Activated T-helper 1 cell treated with anti-CD3 and anti-CD28 coated beads, Interleukin-2, amount 50 U/mL, for 16 hours (primary cell): ENCODE measurements at regions not wholly inside any gene's neighbourhood (a gene's known extent, or its start where the extent isn't known, plus 50 kb on each side); places are given as distances from the start of the nearest gene placed in this dataset.
"Not testable (repeated sequence)": the region's sequence is repeated elsewhere in the genome, so short reads cannot be mapped to it uniquely, and the experiment has no call there.

ENCODE experiments used
- DNase-seq, 2 donors: peaks; one replicate each; pipeline ENCODE4 v3.0.0-alpha.2; 2020; ENCODE audit warnings: low read depth in 1 of 2, low spot score in 1 of 2

- DNase-seq = no peak
Measured at GRCh38 chr2:83901317-83901716, 557.8 kb downstream of the SUCLG1 start.

DNA sequence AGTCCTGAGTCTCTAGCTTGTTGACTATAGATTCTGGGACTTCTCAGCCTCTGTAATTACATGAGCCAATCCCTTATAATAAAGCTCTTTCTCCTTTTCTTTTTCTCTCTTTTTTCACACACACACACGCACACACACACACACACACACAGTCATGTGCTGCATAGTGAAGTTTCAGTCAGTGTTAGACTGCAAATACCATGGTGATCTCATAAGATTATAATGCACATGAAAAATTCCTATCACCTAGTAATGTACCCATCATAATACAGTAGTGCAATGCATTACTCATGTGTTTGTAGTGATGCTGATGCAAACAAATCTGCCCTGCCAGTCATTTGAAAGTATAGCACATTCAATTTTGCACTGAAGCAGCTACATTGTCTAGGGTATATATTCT lies 558.2 kb downstream of the SUCLG1 start:
- DNase-seq = no peak

DNA sequence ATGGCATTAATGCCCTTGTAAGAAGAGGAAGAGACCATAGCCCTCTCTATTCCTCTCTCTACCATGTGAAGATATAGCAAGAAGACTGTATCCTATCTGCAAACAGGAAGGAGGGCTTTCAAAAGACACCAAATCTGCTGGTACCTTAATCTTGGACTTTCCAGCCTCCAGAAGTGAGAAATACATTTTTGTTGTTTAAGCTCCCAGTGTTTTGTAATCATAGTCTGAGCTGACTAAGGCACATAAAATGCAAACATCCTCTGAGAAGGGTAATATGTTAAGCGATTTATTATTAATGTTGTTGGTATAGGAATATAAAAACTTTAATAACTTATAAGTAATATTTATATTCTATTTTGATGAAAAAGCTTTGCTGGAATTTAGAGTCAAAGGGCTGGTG lies 559.8 kb downstream of the SUCLG1 start:
- no peak for DNase-seq

DNA sequence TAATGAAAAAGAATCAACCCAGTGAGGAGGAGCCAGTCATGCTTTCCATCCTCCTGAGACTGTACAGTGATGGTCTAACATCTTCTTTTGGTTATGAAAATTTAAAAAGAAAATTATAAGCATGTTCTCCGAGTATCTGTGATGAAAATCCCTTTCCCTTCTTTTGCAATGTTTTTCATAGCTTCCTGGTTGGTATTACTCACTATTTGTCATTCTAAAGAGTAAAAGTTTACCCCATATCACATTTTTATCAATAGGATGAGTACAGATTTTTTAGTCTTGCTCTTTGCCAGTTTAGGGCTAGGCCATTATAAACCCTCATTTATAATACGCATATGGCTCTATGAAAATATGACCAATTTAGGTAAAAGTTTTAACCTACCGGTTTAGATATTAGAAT lies 564.1 kb downstream of the SUCLG1 start:
- no peak for DNase-seq

GRCh38 chr2:83887757-83888156 lies 571.3 kb downstream of the SUCLG1 start:
- DNase-seq = no peak

DNA sequence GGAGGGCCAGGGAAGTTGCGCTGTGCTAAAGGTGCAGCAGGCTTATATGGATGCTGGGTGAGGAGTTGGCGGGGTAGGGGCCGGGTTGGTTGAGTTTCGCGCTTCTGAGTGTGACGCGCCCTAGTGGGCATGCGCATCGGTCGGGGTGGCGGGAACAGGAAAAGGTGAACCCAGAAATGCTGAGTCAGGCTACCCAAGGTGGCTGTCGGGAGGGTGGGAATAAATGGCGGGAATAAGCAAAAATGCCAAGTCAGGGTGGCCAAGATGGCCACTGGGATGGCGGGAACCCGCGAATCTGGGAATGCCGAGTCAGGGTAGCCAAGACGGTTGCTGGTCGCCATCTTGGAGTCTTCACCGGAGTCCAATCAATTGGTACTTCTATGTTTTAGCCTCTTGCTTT lies 580.0 kb downstream of the SUCLG1 start:
- DNase-seq = no peak

DNA sequence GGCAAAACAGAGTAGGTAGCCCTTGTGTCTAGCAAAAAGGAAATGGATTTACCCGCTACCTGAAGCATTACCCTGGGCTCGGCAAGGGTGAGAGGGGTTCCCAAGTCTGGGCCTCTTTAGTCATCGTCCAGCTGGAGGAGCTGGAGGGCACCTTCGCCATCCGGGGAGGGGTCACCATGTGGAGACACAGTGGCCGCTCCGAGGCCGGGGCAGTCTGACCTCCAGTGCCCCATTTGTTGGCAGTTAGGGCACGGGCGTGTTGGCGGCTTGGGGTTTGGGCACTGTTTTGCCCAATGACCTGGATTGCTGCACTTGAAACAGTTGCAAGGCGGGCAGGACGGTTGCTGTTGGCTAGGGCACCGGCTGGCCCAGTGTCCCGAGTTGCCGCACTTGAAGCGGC lies 581.8 kb downstream of the SUCLG1 start:
- DNase-seq = not testable (repeated sequence)

DNA sequence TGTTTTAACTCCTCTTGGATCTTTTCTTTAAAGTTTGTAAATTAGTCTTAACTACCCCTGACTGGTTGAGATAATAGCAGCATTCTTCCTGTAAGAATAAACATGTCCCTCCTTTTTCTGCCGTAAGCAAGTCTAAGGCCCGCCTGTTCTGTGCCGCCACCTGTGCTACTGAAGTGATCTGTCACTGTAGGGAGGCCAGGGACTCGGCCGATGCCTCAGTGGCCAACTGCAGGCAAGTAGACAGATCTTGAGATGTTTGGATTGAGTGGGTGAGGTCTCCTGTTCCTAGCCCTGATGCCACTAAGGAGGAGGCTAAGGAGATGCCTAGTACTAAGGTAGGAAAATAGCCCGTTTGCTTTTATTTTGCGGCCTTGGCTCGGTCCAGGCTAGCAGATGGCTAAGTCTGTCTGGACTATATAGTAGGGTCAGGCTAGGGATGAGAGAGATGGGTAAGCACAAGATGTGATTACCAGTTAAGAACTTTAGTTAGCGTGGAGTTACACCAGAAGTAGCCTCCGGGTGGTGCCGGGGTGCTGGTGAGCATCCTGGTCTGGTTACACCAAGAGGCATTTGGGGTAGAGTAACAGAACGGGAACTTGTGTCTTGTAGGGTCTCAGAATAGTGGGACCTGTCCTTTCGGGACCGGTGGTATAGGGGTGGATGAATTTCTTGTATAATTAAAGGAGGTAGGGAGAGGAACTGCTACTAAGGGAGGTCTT lies 584.2 kb downstream of the SUCLG1 start:
- DNase-seq = no peak

DNA sequence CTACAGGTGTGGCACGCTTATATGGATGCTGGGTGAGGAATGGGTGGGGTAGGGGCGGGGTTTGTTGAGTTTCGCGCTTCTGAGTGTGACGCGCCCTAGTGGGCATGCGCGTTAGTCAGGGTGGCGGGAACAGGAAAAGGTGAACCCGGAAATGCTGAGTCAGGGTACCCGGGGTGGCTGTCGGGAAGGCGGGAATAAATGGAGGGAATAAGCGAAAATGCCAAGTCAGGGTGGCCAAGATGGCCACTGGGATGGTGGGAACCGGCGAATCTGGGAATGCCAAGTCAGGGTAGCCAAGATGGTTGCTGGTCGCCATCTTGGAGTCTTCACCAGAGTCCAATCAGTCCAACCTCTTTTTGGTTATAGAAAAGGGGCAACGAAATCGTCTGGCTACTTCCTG lies 585.0 kb downstream of the SUCLG1 start:
- no peak for DNase-seq

GRCh38 chr2:83873110-83873509 lies 586.0 kb downstream of the SUCLG1 start:
- DNase-seq = no peak

DNA sequence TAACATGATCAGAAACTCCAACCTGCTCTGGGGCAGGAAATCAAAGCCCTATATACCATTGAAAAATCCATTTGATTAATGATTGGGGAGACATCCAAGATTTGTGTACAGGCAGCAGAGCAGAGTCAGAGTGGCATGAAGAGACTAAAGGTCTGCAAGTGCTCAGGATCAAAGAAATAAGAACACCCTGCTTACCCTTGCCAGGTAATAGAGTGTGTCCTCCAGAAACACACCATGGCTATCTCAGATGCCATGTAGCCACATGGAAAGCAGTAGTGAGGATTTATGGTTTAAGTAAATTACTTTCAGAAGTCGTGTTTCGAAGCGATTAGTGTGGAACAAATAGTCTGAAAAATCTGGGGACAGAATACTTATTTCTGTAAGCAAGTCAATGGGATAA lies 592.9 kb downstream of the SUCLG1 start:
- no peak for DNase-seq

DNA sequence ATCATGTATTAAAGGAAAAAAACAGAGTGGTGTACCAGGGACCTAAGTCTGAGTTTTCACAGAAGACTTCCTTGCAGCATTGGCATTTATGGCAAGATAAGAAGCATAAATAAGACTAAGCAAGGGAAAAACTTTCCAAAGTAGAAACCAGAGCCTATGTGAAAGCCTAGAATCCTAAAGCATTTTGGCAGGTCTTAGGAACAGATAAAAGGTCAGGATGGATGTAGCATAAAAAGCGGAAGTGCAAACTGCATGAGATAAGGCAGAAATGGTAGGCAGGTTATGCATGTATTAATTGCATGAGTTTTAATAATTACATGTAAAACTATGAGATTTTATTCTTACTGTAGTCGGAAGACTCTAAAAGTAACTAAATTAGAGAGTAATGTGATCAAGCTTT lies 596.5 kb downstream of the SUCLG1 start:
- no peak for DNase-seq

GRCh38 chr2:83860320-83860719 lies 598.8 kb downstream of the SUCLG1 start:
- DNase-seq = no peak

DNA sequence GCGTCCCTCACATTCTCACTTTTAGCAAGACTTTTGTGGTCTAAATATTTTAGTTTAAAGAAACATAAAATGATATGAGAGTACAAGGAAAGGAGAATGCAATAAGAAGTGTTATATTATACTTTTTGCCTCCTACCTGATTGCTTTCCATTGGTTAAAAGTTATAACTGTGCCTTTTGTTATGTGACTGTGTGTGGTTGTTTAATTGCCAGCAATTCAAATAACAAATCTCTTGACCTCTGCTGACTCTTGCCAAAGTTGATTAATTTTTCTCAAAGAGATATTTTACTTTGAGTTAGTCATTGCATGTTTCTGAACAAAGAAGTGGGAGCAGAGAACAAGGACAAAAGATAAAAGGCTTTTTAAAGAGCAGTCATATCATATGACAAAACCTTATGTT lies 599.5 kb downstream of the SUCLG1 start:
- DNase-seq = no peak

DNA sequence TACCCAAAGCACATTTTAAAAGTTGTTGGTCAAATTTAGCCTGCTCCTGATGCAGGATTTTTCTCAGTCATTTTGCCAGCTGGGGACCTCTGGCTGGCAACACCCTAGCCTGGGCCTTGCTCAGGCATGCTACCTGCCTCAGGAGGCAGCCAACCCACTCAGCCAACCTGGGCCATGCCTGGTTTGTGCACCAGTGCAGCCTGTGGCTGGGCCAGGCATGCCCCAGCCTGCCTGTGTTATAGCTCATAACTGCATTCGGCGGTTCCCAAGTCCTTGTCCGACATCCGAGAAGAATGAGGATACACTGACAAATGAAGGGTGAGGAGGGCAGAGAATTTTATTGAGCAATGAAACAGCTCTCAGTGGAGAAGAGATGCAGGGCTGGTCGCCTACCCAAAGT lies 608.0 kb downstream of the SUCLG1 start:
- no peak for DNase-seq

GRCh38 chr2:83850071-83850725 lies 608.9 kb downstream of the SUCLG1 start:
- no peak for DNase-seq

DNA sequence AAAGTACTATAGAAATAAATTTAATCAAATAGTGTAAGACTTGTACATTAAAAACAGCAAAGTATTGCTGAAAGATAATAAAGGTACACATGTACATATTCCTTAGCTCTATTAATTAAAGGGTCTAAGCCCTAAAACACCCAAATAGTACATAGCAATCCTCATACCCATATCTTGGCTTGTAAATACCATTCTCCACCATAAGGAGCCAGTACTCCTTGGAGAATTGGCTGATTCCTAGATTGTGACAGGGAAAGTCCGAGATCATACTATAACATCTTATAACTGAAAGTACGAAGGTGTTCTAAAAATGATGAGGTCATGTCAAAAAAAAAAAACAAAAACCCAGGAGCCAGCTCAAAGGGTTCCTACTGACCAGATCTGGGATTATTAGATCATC lies 614.6 kb downstream of the SUCLG1 start:
- no peak for DNase-seq

DNA sequence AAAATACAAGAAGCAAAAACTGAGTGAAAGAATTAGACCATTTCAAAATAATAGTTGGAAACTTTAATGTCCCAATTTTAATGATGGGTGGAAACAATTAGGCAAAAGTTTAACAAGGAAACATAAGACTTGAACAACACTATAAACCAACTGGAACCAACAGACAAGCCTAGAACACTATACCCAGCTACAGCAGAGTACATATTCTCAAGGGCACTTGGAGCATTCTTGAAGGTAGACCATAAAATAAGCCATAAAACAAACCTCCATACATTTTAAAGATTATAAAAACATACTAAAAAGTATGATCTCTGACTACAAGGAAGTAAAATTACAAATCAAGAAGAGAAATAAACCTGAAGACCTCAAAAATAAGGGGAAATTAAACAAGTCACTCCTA lies 616.7 kb downstream of the SUCLG1 start:
- DNase-seq = no peak

DNA sequence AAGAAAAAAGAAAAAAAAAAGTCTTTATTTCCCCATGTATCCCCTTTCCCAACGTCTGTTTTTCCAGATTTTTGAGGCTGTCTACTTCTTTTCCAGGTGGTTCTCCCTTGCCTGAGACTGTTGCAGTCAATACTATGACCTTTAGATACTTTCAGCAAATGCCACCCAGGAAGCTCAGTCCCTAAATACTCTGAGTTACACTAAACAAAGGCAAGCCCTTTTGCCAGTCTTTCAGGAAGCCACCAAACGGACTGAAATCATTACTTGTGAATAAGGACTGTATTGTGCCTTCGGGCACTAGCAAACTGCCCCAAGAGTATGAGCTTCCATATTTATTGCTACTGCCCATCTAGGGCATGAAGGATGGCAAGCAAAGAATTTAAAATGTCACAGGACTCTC lies 621.3 kb downstream of the SUCLG1 start:
- no peak for DNase-seq

GRCh38 chr2:83827618-83828017 lies 631.5 kb downstream of the SUCLG1 start:
- no peak for DNase-seq

DNA sequence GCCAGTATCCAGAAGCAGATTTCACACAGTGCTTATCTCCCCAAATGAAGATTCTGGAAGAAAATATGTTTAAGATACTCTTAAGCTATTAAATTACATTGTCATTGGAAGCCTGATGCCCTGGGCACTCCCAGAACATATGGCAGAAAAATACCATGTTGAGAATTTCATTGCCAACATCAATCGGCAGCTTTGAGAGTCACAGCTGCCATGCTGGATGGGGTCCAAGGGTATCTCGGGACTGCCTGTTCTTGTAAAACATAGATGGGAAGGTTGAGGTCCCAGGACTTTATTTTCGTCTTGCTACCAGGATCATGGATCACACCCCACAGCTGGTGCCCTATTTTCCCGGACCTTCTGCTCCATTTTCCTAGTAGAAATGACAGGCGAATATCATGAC lies 632.5 kb downstream of the SUCLG1 start:
- no peak for DNase-seq

GRCh38 chr2:83823229-83823628 lies 635.9 kb downstream of the SUCLG1 start:
- DNase-seq = no peak

GRCh38 chr2:83817511-83817910 lies 641.6 kb downstream of the SUCLG1 start:
- no peak for DNase-seq
